ENCODE measurements at regions not wholly inside any gene's neighbourhood (a gene's known extent, or its start where the extent isn't known, plus 50 kb on each side); places are given as distances from the start of the nearest gene placed in this dataset.

DNA sequence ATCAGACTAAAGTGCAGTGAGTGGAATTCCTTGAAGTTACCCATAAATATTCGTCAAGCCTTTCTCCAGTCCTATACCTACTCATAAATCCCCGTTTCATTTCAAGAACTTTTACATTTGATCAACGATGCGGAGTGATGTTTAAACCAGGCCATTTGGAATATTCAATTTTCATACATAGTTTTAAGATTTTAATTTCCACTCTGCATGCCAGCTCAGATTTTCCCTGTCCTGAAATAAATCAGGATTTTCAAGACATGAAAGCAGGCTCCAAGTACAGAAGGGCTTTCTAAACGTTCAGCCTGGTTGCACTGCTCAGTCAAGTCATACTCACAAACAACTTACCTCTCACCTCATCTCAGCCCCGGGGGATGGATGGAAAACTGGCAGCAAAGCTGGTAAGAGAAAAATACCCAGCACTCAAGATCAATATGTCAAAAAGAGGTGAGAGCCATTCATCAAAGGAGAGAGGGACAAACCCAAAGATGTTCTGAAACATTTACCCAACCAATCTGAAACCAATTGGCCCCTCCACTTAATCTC is 418.5 kb downstream of the PLPP3 start:
- DNase-seq = no peak
- no peaks in the 10 kb centered on the region for H3K36me3 Mint-ChIP-seq (ENCODE audit: unreplicated experiment)
- H3K9me3 Mint-ChIP-seq (ENCODE audit: unreplicated experiment) = no peaks in the 10 kb centered on the region
- no peak overlapping the region for H3K4me3 Mint-ChIP-seq (ENCODE audit: unreplicated experiment)
- no peak overlapping the region for H3K27ac Mint-ChIP-seq (ENCODE audit: unreplicated experiment)
- H3K4me1 Mint-ChIP-seq (ENCODE audit: low read depth, unreplicated experiment) = no peaks in the 10 kb centered on the region
- TF ChIP-seq CTCF (IDR thresholded peaks at IDR 0.05; ENCODE audit: partially characterized antibody, unreplicated experiment) = no peak
- no peaks in the 10 kb centered on the region for H3K27me3 Mint-ChIP-seq (ENCODE audit: unreplicated experiment)

DNA sequence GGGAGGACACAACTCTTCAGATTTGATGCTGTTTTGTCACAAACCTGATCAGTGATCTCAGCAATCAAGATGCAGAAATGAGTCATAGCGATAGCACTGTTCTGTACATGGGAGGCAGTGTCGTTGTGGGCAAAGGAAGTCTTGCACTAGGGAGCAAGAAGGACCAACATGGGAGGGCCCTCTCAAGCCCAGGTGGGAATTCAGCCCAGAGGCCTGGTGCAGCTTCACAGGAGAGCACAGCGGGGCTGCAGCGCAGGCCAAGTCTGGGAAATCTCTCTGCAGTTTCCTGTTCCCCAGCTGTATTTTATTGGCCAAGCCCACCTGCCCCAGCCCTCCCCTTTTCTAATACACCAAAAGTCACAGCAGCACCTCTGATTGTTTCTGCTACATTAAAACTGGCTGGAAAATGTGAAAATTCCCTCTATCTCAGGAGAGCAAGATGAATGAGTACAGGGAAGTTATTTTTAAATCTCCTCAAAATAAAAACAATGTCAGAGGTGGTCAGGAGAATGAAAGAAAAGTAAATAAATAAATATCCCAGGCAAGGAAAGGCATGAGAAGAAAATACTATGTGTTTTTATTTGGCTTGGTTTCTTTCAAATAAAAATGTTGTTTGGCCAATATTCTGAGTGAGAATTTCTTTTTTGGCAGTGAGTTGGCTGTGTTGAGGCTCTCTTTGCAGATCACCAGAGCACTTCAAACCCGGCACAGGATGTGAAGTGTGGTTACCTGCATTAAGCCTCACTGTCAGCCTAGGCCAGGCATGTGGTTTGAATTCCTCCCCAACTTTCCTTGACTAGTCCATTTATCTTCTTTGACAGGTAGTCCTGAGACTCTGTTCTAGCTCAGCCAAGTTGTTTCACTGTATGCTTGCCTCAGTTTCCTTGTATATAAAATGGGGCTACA is 422.1 kb downstream of the PLPP3 start:
- Mint-ChIP-seq H3K4me3 (ENCODE audit: unreplicated experiment) (no peak overlapping the region), H3K9me3 (ENCODE audit: unreplicated experiment) (no peaks in the 10 kb centered on the region), H3K27ac (ENCODE audit: unreplicated experiment) (no peak overlapping the region), H3K27me3 (ENCODE audit: unreplicated experiment) (no peaks in the 10 kb centered on the region), H3K4me1 (ENCODE audit: low read depth, unreplicated experiment) (no peaks in the 10 kb centered on the region), H3K36me3 (ENCODE audit: unreplicated experiment) (no peaks in the 10 kb centered on the region)
- no peak for DNase-seq
- no peak for TF ChIP-seq CTCF (IDR thresholded peaks at IDR 0.05; ENCODE audit: partially characterized antibody, unreplicated experiment)

DNA sequence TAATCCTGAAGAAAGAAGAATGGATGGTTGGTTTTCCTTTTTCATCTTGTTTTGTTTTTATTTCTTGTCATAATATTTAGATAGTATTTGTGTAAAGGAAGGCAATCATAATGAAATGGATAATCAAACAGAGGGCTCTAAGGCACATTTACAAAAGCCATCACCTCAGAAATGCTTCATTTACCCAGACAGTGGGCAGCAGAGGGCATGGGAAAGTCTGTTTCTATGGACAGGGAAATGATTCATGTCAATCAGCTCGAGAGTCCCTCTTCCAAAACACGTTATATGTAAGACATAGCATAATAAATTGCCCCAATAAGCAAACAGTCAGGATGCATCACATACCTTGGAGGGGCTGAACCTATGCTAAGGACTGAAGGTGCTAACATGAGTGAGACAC is 426.1 kb downstream of the PLPP3 start:
- TF ChIP-seq CTCF (IDR thresholded peaks at IDR 0.05; ENCODE audit: partially characterized antibody, unreplicated experiment) = no peak
- Mint-ChIP-seq H3K4me3 (ENCODE audit: unreplicated experiment) (no peak overlapping the region), H3K36me3 (ENCODE audit: unreplicated experiment) (no peaks in the 10 kb centered on the region), H3K27me3 (ENCODE audit: unreplicated experiment) (no peaks in the 10 kb centered on the region), H3K9me3 (ENCODE audit: unreplicated experiment) (no peaks in the 10 kb centered on the region), H3K4me1 (ENCODE audit: low read depth, unreplicated experiment) (no peaks in the 10 kb centered on the region), H3K27ac (ENCODE audit: unreplicated experiment) (no peak overlapping the region)
- DNase-seq = no peak

DNA sequence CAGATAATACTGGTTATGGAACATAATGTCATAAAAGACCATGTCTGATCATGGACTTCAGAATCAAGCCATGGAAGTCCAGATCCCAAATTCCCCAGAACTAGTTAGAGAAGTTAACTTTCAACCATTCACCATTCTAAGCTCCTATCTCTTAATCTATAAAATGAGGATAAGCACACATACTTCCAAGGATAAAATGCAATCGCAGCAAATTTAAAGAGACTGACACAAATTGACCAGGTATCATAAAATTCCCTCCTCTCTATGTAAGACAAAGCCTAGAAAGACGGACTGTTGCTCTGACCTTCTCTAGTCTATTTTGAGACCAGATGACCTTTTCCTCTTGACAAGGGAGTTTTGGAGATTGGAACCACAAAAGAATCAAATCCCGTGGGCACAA is 426.7 kb downstream of the PLPP3 start:
- no peak overlapping the region for H3K27ac Mint-ChIP-seq (ENCODE audit: unreplicated experiment)
- H3K36me3 Mint-ChIP-seq (ENCODE audit: unreplicated experiment) = no peaks in the 10 kb centered on the region
- no peak overlapping the region for H3K4me3 Mint-ChIP-seq (ENCODE audit: unreplicated experiment)
- H3K27me3 Mint-ChIP-seq (ENCODE audit: unreplicated experiment) = no peaks in the 10 kb centered on the region
- DNase-seq = no peak
- no peaks in the 10 kb centered on the region for H3K4me1 Mint-ChIP-seq (ENCODE audit: low read depth, unreplicated experiment)
- H3K9me3 Mint-ChIP-seq (ENCODE audit: unreplicated experiment) = no peaks in the 10 kb centered on the region
- TF ChIP-seq CTCF (IDR thresholded peaks at IDR 0.05; ENCODE audit: partially characterized antibody, unreplicated experiment) = no peak

DNA sequence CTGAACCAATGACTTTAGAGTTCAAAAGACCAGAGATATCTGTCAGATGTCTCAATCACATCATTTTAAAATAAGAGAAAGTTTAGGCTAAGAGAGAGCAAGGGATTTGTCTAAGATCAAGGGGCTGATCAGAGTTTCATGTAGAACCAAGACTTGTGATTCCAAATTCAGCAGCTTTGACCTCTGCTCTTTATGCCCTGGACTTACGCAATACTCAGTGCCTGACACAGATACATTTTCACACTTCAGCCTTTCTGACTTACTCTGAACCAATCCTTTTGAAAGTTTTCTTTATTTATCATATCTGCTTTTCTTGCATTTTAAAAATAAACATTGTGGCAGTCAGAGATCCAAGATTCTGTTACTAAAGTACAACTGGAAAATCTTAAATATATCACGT is 428.0 kb downstream of the PLPP3 start:
- no peak for DNase-seq
- no peaks in the 10 kb centered on the region for H3K9me3 Mint-ChIP-seq (ENCODE audit: unreplicated experiment)
- H3K36me3 Mint-ChIP-seq (ENCODE audit: unreplicated experiment) = no peaks in the 10 kb centered on the region
- no peak overlapping the region for H3K4me3 Mint-ChIP-seq (ENCODE audit: unreplicated experiment)
- no peak overlapping the region for H3K27ac Mint-ChIP-seq (ENCODE audit: unreplicated experiment)
- H3K4me1 Mint-ChIP-seq (ENCODE audit: low read depth, unreplicated experiment) = no peaks in the 10 kb centered on the region
- H3K27me3 Mint-ChIP-seq (ENCODE audit: unreplicated experiment) = no peaks in the 10 kb centered on the region
- no peak for TF ChIP-seq CTCF (IDR thresholded peaks at IDR 0.05; ENCODE audit: partially characterized antibody, unreplicated experiment)

Measured in glutamatergic neuron (in vitro differentiated cells).